ENCODE measurements at regions not wholly inside any gene's neighbourhood (a gene's known extent, or its start where the extent isn't known, plus 50 kb on each side); places are given as distances from the start of the nearest gene placed in this dataset.

DNA sequence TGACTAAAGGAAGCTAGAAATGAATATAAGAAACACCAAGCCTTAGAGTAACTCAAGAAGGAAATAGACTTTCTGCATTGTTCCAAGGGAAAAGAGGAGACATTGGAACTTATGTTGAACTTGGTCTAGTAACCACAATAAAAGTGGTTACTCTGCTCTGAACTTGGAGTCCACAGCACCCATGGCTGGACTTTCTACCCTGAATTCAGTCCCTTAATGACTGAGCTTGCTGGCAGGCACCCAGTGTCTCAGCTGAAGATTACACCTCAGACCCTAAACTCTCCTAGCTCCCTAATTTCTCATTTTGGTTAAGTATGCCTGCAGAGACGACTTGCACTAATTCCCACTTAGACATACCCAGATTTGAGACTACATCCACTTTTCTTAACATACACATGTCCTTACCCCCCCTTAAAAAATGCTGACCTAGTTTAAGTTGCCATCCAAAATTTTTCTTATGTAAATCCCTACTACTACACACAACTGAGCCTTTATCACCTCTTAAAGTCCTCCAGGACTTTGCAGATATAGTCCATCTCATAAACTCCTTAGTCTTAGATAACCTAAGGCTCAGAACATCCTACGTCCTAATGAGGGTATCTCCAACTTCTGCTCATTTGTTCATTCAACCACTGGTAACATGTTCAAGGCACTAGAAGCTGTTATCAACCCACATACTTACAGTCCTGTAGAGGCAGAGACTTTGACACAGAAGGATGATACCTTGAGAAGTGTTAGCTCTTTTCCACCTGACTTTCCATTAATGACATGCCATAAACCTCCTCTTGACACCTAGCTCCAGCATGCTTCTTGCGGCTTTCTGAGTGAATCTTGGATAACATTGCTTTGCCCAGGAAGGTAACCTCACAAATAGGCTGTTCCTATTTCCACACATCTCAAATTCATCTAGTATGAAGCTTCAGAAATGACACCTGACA, 129.8 kb downstream of the ALDH8A1 start:
- peaks cover 26% of the 10 kb centered on the region for H3K4me1 Mint-ChIP-seq
- TF ChIP-seq CTCF (IDR thresholded peaks at IDR 0.05; ENCODE audit: unreplicated experiment in 3 of 3) = no peak
- no peak overlapping the region for H3K4me3 Mint-ChIP-seq
- no peak overlapping the region for H3K27ac Mint-ChIP-seq
- peaks cover 6% of the 10 kb centered on the region for H3K27me3 Mint-ChIP-seq (ENCODE audit: low read depth)
- H3K9me3 Mint-ChIP-seq = peaks cover 10% of the 10 kb centered on the region
- peaks cover 3% of the 10 kb centered on the region for H3K36me3 Mint-ChIP-seq (ENCODE audit: low read depth)

DNA sequence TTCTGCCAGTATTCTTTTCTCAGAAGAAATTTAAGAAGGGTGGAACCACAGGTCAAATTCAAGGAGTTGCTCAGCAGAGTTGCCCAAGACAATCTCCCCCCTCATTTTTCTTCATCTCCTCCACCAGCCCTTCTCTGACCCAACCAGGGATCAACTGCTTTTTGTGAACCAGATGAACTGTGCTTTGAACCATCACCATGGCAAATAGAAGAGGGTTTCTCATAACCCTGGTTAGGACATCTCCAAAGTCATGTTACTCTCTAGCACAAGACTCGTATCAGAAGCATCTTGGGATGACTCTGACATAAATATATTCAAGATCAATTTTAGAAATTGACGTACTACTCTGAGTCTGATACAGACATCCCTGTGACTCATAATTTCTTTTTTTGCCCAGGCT, 130.7 kb downstream of the ALDH8A1 start:
- peaks cover 6% of the 10 kb centered on the region for H3K27me3 Mint-ChIP-seq (ENCODE audit: low read depth)
- peaks cover 3% of the 10 kb centered on the region for H3K9me3 Mint-ChIP-seq
- peaks cover 3% of the 10 kb centered on the region for H3K36me3 Mint-ChIP-seq (ENCODE audit: low read depth)
- no peak for TF ChIP-seq CTCF (IDR thresholded peaks at IDR 0.05; ENCODE audit: unreplicated experiment in 3 of 3)
- no peak overlapping the region for H3K27ac Mint-ChIP-seq
- H3K4me3 Mint-ChIP-seq = no peak overlapping the region
- H3K4me1 Mint-ChIP-seq = peaks cover 26% of the 10 kb centered on the region

DNA sequence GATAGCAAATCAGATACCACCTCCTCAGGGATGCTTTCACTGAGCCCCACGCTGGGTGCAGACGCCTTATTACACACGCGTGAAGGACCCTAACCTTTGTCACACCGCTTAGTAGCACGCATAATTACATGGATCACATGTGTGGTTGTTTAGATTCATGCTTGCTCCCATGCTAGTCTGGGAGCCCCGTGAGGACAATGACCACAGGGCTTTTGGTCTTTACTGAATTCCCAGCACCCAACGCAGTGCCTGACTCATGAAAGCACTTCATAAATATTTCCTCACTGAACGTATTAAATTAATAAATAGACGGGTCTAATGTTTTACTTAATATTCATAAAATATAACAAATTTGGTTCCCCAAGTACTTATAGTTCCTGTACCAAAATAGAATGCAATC, 132.5 kb downstream of the ALDH8A1 start:
- no peak for TF ChIP-seq CTCF (IDR thresholded peaks at IDR 0.05; ENCODE audit: unreplicated experiment in 3 of 3)
- no peaks in the 10 kb centered on the region for H3K9me3 Mint-ChIP-seq
- no peaks in the 10 kb centered on the region for H3K36me3 Mint-ChIP-seq (ENCODE audit: low read depth)
- H3K27ac Mint-ChIP-seq = no peak overlapping the region
- H3K4me3 Mint-ChIP-seq = no peak overlapping the region
- peaks cover 14% of the 10 kb centered on the region for H3K4me1 Mint-ChIP-seq
- no peaks in the 10 kb centered on the region for H3K27me3 Mint-ChIP-seq (ENCODE audit: low read depth)

DNA sequence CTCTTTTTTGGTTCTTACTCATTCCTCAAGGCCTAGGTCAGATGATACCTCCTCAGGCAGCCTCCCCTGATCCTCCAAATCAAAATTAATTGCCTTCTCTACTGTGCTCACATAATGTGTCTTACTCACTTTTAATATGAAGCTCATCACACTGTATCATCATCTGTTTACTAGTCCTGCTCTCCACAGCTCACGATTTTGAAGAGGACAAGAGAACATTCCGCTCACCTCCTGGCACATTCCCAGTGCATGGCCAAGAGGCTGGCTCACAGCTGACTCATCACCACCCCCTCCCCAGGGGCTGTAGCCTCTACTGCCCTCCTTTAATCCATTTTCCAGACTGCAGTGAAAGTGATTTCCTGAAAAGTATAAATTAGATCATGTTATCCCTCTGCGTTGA, 133.1 kb downstream of the ALDH8A1 start:
- H3K4me1 Mint-ChIP-seq = peaks cover 7% of the 10 kb centered on the region
- no peak for TF ChIP-seq CTCF (IDR thresholded peaks at IDR 0.05; ENCODE audit: unreplicated experiment in 3 of 3)
- H3K27ac Mint-ChIP-seq = no peak overlapping the region
- peaks cover 2% of the 10 kb centered on the region for H3K9me3 Mint-ChIP-seq
- H3K27me3 Mint-ChIP-seq (ENCODE audit: low read depth) = no peaks in the 10 kb centered on the region
- no peak overlapping the region for H3K4me3 Mint-ChIP-seq
- H3K36me3 Mint-ChIP-seq (ENCODE audit: low read depth) = no peaks in the 10 kb centered on the region

DNA sequence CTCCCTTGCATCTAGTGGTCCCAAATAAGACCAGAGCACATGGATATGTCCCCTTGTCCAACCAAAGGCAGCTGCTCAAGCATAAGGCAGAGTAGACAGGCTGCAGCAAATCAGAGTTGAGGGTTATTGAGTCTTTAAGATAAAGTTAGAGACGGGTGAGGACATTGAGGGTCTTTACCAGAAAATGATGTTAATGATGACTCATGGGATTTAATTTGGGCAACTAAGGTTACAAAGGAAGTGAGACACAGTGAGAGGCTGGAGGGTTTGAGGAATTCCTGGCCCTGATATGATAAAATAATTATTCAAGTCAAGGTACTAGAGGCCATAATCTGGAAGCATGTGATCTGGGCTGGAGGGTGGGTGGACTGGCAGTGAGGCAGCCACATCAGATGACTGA, 133.6 kb downstream of the ALDH8A1 start:
- no peaks in the 10 kb centered on the region for H3K36me3 Mint-ChIP-seq (ENCODE audit: low read depth)

More for the DNA sequence above, 133.6 kb downstream of the ALDH8A1 start:
- no peak overlapping the region for H3K4me3 Mint-ChIP-seq
- no peak for TF ChIP-seq CTCF (IDR thresholded peaks at IDR 0.05; ENCODE audit: unreplicated experiment in 3 of 3)
- H3K4me1 Mint-ChIP-seq = peaks cover 3% of the 10 kb centered on the region
- H3K9me3 Mint-ChIP-seq = peaks cover 2% of the 10 kb centered on the region
- H3K27me3 Mint-ChIP-seq (ENCODE audit: low read depth) = no peaks in the 10 kb centered on the region
- H3K27ac Mint-ChIP-seq = no peak overlapping the region
